ENCODE measurements at regions not wholly inside any gene's neighbourhood (a gene's known extent, or its start where the extent isn't known, plus 50 kb on each side); places are given as distances from the start of the nearest gene placed in this dataset.

GRCh38 chr6:94845742-94846141, 731.6 kb upstream of the MANEA start:
- TF ChIP-seq POLR2AphosphoS5 (IDR thresholded peaks at IDR 0.05; ENCODE audit: low read depth, low read length) (no peak), CTCF (IDR thresholded peaks at IDR 0.05 in 2 of 3, conservative IDR thresholded peaks at IDR 0.05 in 1 of 3; ENCODE audit: borderline replicate concordance in 1 of 3, insufficient read depth in 1 of 3, low read depth in 2 of 3, low read length in 2 of 3) (no peak), ZFX (IDR thresholded peaks at IDR 0.05) (no peak)

Measured in HCT116 (cell line).